DND-41 (cell line): ENCODE measurements at regions not wholly inside any gene's neighbourhood (a gene's known extent, or its start where the extent isn't known, plus 50 kb on each side); places are given as distances from the start of the nearest gene placed in this dataset.

Experiments used
- CTCF ChIP-seq: IDR thresholded peaks from 2 replicates; pipeline ENCODE4 v1.5.1; 2012; ENCODE audit warnings: borderline replicate concordance, low read length, moderate library complexity, mild to moderate bottlenecking; ENCODE audit not compliant: poor library complexity, severe bottlenecking; ENCODE audit errors: extremely low read depth
- EZH2 ChIP-seq: IDR thresholded peaks from 3 replicates; pipeline ENCODE4 v1.6.1; 2012; ENCODE audit warnings: borderline replicate concordance, low read depth, mild to moderate bottlenecking, moderate library complexity, low read length, inconsistent platforms; ENCODE audit not compliant: severe bottlenecking

GRCh38 chr16:10317425-10318001 is 68.3 kb upstream of the ATF7IP2 start:
- TF ChIP-seq CTCF (no peak), EZH2 (no peak)
